Activated T-cell treated with anti-CD3 and anti-CD28 coated beads for 48 hours (primary cell): ENCODE measurements at regions not wholly inside any gene's neighbourhood (a gene's known extent, or its start where the extent isn't known, plus 50 kb on each side); places are given as distances from the start of the nearest gene placed in this dataset.

Experiments used
- DNase-seq: peaks from one replicate; pipeline ENCODE4 v3.0.0-alpha.2; 2020; ENCODE audit warnings: low read depth

DNA sequence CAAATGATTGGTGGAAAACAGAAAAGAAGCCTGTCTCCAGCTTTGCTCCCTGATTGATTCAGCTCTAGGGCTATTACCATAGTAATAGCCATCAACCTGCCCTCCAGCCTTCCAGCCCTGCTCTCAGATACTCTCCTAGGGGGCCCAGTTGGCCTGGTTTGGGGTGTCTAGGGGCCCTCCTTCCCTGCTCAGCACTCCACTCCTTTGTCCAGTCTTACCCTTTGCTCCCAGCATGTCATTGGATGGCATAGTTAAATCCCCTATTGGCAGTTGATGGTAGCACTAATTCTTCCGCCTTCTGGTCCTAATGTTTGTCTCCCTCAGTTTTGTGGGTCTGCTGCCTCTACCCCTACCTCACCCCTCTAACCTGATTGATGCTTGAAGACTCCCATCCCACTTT is 175.4 kb upstream of the PELI2 start:
- no peak for DNase-seq

GRCh38 chr14:55944757-55945156 is 173.5 kb upstream of the PELI2 start:
- DNase-seq = no peak

DNA sequence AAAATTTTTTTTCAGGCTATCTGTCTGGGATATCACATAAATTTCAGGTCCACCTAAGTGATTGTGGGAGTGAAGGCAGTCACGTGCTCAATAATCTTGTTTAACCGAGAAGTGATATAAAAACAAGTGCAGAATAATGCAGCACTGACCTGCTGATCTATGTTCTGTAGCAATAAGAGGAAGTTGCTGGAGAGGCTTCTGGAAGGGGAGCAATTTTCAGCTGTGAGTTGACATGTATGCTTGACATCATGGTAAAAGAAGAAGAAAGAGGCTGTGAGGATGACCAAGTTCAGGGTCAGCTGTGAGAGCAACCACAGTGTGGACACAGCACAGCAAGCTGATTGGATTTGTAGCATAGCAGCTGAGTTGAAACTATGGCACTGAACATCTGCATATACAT is 172.0 kb upstream of the PELI2 start:
- no peak for DNase-seq

DNA sequence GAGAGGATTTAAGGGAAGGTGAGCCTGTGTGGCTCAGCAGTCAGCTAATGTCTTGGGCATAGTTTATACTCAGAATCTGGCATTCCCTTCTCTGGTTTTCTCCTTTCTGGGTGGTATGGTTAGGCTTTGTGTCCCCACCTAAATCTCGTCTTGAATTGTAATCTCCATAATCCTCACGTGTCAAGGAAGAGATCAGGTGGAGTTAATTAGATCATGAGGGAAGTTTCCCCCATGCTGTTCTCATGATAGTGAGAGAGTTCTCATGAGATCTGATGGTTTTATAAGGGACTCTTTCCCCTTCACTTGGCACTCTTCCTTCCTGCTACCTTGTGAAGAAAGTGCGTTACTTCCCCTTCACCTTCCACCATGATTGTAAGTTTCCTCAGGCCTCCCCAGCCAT is 169.8 kb upstream of the PELI2 start:
- DNase-seq = no peak

GRCh38 chr14:55949708-55950107 is 168.5 kb upstream of the PELI2 start:
- no peak for DNase-seq

DNA sequence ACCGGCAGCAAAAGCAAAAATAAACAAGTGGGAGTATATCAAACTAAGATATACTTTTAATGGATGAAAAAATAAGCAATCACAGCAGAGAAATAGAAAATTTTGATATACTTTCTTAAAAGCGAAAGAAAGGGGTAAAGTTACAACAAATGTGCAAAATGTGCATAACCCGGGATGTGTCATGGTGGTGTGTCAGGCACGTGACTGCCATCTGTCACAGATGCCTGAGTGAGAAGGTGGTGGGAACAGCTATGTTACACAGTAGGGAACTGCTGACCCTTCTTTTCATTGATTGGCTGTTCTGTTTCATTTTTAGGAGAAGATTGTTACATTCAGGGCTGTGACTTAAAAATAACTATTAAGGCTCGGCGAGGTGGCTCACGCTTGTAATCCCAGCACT is 168.1 kb upstream of the PELI2 start:
- no peak for DNase-seq

DNA sequence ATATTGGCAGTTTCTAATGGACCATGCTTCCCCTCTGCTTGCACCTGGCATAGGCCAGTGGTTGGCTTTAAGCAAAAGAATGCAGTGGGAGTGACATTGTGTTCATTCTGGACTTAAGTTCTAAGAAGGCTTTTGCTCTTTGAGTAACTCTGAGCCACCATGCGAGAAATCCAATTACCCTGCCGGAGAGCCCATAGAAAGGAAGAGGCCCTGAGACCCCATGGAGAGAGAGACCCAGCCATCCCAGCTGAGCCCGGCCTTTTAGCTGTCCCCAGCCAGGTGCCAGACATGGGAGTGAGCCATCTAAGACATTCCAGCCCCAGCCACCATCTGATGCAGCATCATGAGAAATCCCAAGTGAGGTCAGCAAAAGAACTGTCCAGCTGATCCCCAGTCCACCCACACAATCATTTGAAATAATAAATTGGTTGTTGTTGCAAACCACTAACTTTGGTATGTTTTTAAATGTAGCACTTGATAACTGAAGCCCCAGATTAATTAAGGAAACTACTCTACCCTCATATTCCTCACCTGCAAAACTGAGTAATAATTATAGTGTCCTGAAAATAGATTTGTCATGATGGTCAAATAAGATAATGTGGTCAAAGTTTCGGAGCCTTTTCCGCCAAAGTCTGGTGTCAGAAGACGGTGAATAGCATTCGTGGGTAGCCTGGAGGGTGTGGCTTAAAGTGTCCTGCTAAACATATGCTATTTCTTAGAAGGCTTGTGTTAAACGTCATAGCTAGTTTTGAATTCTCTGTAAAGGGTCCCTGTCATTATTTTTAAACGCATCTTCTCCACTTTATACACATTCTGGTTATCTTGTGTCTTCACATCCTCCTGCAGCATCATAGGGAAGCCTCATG is 166.6 kb upstream of the PELI2 start:
- DNase-seq = no peak

DNA sequence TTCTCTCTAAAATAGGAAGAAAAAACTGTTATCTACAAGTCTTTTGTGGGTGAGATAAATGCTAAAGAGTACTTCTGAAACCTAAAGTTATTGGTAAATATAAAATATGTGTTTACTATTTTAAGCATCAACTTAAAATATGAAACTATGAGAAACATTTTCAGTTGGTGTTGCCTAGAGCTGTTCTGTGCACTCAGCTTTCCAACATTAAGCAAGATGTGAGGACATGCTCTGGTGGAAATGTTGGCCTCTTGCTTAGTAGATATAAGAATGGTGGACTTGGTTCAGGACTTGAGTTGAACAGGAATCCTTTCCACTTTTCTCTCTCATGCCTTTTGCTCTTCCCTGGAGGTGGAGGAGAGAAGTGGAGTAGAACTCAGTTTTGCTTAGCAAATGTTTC is 164.1 kb upstream of the PELI2 start:
- DNase-seq = no peak

DNA sequence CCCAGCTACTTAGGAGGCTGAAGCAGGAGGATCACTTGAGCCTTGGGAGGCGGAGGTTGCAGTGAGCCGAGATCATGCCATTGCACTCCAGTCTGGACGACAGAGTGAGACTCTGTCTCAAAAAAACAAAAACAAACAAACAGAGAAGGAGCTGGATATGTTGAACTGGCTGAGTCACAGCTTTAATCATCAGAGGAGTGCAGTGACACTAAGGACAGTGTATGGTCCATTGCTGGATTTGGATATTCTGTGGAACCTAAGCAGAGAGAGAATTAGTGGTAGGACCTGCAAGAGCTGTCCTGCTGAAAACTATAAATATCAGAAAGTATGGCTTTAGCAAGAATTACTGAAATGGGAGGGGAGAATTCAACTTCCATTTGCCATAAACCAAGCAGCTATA is 163.0 kb upstream of the PELI2 start:
- DNase-seq = no peak

- no peak for DNase-seq
These were observed 160.3 kb upstream of the PELI2 start for GRCh38 chr14:55957950-55958349.

DNA sequence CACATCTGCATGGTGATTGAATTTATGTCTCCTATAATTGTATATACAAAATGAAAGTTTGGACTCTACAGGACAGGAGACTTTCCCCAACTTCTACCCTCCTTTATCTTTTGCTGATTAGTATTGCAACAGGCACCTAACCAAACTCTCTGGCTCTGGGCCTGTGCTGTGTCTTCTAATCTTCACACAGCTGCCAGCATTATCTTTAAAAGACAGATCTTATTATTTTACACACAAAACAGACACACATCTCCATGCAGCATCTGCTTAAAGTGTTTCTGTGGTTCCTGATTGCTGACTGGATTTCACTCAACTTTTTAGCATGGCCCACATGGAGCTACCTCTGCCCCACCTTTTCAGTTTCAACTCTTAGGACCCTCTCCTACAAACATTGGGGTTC is 154.9 kb upstream of the PELI2 start:
- no peak for DNase-seq

DNA sequence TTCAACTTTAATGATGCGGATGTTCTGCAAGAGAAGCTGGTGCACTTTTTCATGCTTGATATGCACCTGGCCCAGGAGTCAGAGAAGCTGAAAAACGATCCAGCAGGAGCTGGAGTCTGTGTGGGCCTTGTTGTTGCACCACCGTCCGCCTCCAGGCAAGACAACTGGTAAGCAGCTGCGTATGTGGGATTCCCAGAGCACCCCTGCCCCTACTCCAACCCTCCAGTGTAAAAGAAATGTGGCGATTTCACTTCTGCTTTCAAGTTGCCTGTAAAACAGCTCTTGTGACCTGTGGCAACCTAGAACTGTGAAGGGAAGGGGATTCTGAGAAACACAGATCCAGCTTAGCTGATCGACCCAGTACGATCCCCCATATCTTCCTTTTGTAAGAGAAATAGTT is 154.1 kb upstream of the PELI2 start:
- DNase-seq = no peak

DNA sequence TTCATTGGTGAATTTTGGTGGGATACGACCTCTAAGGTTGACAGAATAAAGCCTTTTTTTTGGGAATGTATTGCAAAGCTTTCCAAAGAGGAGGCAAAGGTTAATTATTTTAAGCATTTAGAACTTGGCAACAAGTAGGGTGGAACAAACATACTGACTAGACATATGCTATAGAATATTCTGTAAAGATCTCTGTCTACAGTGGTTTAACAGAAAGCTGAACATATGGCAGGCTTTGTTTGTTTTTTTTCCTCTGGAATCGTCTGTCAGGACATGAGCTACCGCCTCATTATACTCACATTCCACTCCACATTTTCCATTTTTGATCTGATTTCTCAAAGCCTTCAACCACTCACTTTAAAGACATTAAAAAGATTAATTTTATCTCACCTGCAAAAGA is 153.4 kb upstream of the PELI2 start:
- DNase-seq = no peak

DNA sequence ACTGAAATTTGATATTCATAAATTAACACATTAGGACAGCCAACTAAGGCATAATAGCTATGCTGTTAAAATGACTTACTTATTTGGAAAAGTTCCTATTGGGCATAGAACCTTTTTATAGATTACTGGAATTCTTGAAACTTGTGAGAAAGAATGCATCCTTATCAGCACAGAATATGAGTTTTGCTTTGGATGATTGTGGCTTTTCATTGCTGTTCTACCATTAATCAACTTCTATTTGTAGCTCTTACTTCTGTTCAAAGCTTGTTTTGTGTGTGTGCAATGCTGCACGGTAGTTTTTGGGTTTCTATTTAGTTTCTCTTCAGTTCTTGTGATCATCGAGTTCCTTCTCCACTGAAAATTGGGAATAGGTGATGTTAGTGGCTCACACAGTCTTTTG is 152.4 kb upstream of the PELI2 start:
- DNase-seq = no peak

GRCh38 chr14:55968741-55969140 is 149.5 kb upstream of the PELI2 start:
- no peak for DNase-seq

- DNase-seq = no peak
These were observed 144.9 kb upstream of the PELI2 start for GRCh38 chr14:55973285-55973800.

DNA sequence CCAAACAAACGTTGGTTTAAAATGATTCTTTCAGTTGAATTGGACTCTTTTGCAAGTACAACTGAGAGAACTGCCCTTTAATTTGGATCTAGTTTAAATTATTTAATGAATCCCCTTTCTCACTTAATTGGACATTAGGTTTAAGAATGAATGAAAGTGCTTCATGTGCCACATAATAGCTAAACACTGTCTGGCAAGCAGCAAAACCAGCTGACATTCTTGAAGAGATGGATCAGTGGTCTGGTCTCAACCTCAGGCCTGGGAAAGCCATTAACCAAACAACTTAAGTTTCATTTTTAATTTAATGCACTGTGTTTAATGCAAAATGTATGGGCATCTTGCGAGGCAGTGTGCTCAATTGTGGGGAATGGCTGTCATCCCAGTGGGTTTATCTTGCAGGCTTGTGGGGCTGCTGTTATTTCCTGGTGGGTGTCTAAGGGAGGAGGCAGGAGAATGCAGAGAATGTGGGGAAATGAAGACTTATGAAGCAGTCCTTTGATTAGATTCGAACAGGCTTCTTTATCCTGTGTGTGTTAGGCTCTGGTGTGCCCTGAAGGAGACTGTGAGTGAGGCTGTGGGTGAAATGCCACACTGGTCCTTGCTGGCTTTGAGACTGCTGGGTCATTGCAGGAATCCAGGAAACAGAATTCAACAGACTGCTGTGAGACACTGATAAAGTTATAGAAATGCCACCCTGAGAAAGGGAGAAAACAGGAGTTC is 144.1 kb upstream of the PELI2 start:
- no peak for DNase-seq

- no peak for DNase-seq
These were observed 142.8 kb upstream of the PELI2 start for GRCh38 chr14:55975281-55975910.

DNA sequence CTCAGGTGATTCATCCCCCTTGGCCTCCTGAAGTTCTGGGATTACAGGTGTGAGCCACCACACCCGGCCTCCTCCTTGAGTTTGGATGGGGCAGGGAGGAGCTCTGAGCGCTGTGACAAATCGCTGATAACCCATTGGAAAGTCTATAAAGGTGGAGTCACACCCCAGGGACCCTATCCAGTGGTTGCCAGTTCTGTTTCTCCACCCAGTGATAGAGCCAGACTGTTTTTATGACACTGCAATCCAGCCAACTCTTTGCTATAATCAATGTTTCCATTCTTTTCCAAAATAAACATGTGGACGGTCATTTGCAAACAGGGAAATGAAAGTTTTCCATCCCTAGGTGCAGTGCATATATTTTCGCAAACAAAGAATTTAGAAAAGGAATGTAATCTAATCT is 142.0 kb upstream of the PELI2 start:
- no peak for DNase-seq

GRCh38 chr14:55976655-55977054 is 141.6 kb upstream of the PELI2 start:
- DNase-seq = no peak

- no peak for DNase-seq
These were observed 140.6 kb upstream of the PELI2 start for GRCh38 chr14:55977392-55978150.

DNA sequence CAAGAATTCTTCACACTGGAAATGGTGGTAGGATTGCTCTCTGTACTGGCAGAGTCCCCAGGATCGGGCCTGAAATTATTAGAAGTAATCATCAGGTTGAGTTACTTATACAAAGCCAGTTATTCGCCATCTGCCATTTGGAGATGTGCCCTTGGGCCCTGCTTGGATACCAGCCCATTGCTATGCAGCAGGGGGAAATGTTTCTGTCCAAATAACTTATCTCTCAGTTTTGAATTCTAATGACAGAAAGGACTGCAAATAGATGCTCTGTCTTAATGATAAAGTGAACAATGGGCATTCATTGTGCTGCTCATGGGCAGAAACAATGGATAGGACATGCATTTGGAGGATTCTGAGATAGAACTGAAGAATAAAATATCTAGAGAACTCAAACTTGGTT is 139.1 kb upstream of the PELI2 start:
- no peak for DNase-seq
